DOHH2 (cell line): ENCODE measurements at regions not wholly inside any gene's neighbourhood (a gene's known extent, or its start where the extent isn't known, plus 50 kb on each side); places are given as distances from the start of the nearest gene placed in this dataset.

Experiments used
- H3F3A ChIP-seq: fragments of 200-600 bp; sonication (generic), shearing (Covaris generic); 2 replicates; pipeline ENCODE4 v1.6.0; 2016; ENCODE audit warnings: antibody characterized with exemption, mild to moderate bottlenecking; ENCODE audit not compliant: control insufficient read depth, insufficient read depth
- H3K27ac ChIP-seq: fragments of 200-600 bp; sonication (generic); 2 replicates; pipeline ENCODE4 v1.5.1; 2014; ENCODE audit warnings: low read depth, mild to moderate bottlenecking, low read length, moderate library complexity
- H3K27me3 ChIP-seq: fragments of 200-600 bp; sonication (generic); 2 replicates; pipeline ENCODE4 v1.6.1; 2014; ENCODE audit warnings: mild to moderate bottlenecking, low read length, mixed read lengths; ENCODE audit not compliant: control insufficient read depth
- H3K36me3 ChIP-seq: fragments of 200-600 bp; sonication (generic); 2 replicates; pipeline ENCODE4 v1.6.1; 2014; ENCODE audit warnings: mild to moderate bottlenecking, low read length, moderate library complexity, mixed read lengths; ENCODE audit not compliant: control insufficient read depth
- H3K4me1 ChIP-seq: fragments of 200-600 bp; sonication (generic); 2 replicates; pipeline ENCODE4 v1.6.1; 2014; ENCODE audit warnings: mild to moderate bottlenecking, low read length, mixed read lengths; ENCODE audit not compliant: control insufficient read depth
- H3K4me2 ChIP-seq: fragments of 200-600 bp; sonication (generic); 2 replicates; pipeline ENCODE4 v1.6.0; 2014; ENCODE audit warnings: mild to moderate bottlenecking, low read length, moderate library complexity
- H3K4me3 ChIP-seq: fragments of 200-600 bp; sonication (generic); 2 replicates; pipeline ENCODE4 v1.5.1; 2014; ENCODE audit warnings: mild to moderate bottlenecking, low read length, mixed read lengths
- H3K79me2 ChIP-seq: fragments of 200-600 bp; sonication (generic); 2 replicates; pipeline ENCODE4 v1.6.1; 2014; ENCODE audit warnings: mild to moderate bottlenecking, low read length, mixed read lengths; ENCODE audit not compliant: control insufficient read depth
- H3K9me2 ChIP-seq: fragments of 200-600 bp; sonication (generic); replicated peaks from 2 replicates; pipeline ENCODE4 v1.6.1; 2014; ENCODE audit warnings: mild to moderate bottlenecking, low read length, mixed read lengths; ENCODE audit not compliant: control insufficient read depth
- H3K9me3 ChIP-seq: fragments of 200-600 bp; sonication (generic); 2 replicates; pipeline ENCODE4 v1.6.1; 2014; ENCODE audit warnings: antibody characterized with exemption, low read length, mixed read lengths; ENCODE audit not compliant: control insufficient read depth, insufficient read depth
- H4K20me1 ChIP-seq: fragments of 200-600 bp; sonication (generic); 2 replicates; pipeline ENCODE4 v1.6.0; 2014; ENCODE audit warnings: low read depth, mild to moderate bottlenecking, antibody characterized with exemption, low read length, moderate library complexity; ENCODE audit not compliant: control insufficient read depth, insufficient read depth
- EZH2phosphoT487 ChIP-seq: fragments of 200-600 bp; sonication (generic); IDR thresholded peaks from 2 replicates; pipeline ENCODE4 v1.6.1; 2017; ENCODE audit warnings: borderline replicate concordance, mild to moderate bottlenecking, antibody characterized with exemption, low read length, moderate library complexity, mixed read lengths
- TF ChIP-seq, protein P1 (sequence below): fragments of 200-600 bp; sonication (generic); IDR thresholded peaks from one replicate; pipeline ENCODE4 v1.5.1; 2014; ENCODE audit warnings: antibody characterized with exemption, mild to moderate bottlenecking, low read depth, low read length; ENCODE audit not compliant: poor library complexity, severe bottlenecking

DNA sequence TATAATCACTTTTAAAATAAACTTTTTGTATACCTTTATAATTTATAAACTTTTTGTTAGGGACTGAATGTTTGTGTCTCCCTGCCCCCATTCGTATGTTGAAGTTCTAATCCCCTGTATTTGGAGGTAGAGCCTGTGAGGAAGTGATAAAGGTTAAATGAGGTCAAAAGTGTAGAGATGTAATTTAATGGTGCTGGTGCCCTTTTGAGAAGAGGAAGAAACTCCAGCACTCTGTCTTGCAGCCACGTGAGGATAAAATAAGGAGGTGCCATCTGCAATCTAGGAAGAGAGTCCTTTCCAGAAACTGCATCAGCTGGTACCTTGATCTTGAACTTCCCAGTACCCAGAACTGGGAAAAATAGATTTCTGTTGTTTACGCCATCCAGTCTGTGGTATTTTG, 106.1 kb upstream of the RGMA start:
- no peak overlapping the region for H3K4me2 ChIP-seq

GRCh38 chr15:93190238-93190637, 101.2 kb upstream of the RGMA start:
- Histone ChIP-seq H3K79me2 (no peaks in the 10 kb centered on the region), H3F3A (no peaks in the 10 kb centered on the region), H3K9me3 (no peaks in the 10 kb centered on the region), H3K4me2 (no peak overlapping the region), H3K4me3 (no peak overlapping the region), H3K9me2 (no peaks in the 10 kb centered on the region), H3K36me3 (no peaks in the 10 kb centered on the region), H3K27ac (no peak overlapping the region), H3K27me3 (no peaks in the 10 kb centered on the region), H3K4me1 (no peaks in the 10 kb centered on the region), H4K20me1 (no peaks in the 10 kb centered on the region)
- TF ChIP-seq, protein P1, sequence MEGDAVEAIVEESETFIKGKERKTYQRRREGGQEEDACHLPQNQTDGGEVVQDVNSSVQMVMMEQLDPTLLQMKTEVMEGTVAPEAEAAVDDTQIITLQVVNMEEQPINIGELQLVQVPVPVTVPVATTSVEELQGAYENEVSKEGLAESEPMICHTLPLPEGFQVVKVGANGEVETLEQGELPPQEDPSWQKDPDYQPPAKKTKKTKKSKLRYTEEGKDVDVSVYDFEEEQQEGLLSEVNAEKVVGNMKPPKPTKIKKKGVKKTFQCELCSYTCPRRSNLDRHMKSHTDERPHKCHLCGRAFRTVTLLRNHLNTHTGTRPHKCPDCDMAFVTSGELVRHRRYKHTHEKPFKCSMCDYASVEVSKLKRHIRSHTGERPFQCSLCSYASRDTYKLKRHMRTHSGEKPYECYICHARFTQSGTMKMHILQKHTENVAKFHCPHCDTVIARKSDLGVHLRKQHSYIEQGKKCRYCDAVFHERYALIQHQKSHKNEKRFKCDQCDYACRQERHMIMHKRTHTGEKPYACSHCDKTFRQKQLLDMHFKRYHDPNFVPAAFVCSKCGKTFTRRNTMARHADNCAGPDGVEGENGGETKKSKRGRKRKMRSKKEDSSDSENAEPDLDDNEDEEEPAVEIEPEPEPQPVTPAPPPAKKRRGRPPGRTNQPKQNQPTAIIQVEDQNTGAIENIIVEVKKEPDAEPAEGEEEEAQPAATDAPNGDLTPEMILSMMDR: no peak

More for the DNA sequence above, 106.1 kb upstream of the RGMA start:
- Histone ChIP-seq H4K20me1 (no peaks in the 10 kb centered on the region), H3K36me3 (no peaks in the 10 kb centered on the region), H3F3A (no peaks in the 10 kb centered on the region), H3K27me3 (no peaks in the 10 kb centered on the region; the same call in 1 of the 2 replicates), H3K27ac (no peak overlapping the region), H3K4me3 (no peak overlapping the region), H3K4me1 (no peaks in the 10 kb centered on the region), H3K9me2 (no peaks in the 10 kb centered on the region), H3K79me2 (no peaks in the 10 kb centered on the region), H3K9me3 (no peaks in the 10 kb centered on the region)
- TF ChIP-seq EZH2phosphoT487: no peak
- TF ChIP-seq, protein P1: no peak

DNA sequence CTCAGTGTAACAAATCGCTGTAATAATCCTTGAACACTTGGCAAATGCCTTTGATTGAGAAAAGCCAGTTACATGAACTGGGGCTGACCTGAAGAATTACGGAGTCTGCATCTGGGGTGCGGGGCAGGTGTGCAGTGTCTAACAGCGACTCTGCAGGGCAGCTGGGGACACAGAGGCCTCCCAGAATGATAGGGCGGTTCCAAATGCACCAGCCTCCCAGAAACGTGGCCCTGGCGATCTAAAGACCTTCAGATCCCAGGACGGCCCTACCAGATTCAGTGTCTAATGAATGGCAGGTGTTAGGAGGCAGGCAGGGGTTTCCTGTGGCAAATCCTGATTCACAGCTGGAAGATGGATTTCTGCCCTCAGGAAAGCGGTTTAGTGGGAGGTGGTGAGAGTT, 100.5 kb upstream of the RGMA start:
- H3K4me3 ChIP-seq: no peak overlapping the region
- H3K36me3 ChIP-seq: no peaks in the 10 kb centered on the region

More for the DNA sequence above, 100.5 kb upstream of the RGMA start:
- no peaks in the 10 kb centered on the region for H3K79me2 ChIP-seq
- no peak overlapping the region for H3K27ac ChIP-seq
- H3K9me2 ChIP-seq: no peaks in the 10 kb centered on the region
- H3K9me3 ChIP-seq: no peaks in the 10 kb centered on the region
- no peaks in the 10 kb centered on the region for H3K4me1 ChIP-seq
- no peaks in the 10 kb centered on the region for H3F3A ChIP-seq
- TF ChIP-seq, protein P1: no peak
- no peak for TF ChIP-seq EZH2phosphoT487
- H3K4me2 ChIP-seq: no peak overlapping the region
- H4K20me1 ChIP-seq: no peaks in the 10 kb centered on the region
- no peaks in the 10 kb centered on the region for H3K27me3 ChIP-seq
